PC-9 (cell line): ENCODE measurements at regions not wholly inside any gene's neighbourhood (a gene's known extent, or its start where the extent isn't known, plus 50 kb on each side); places are given as distances from the start of the nearest gene placed in this dataset.
"Not testable (repeated sequence)": the region's sequence is repeated elsewhere in the genome, so short reads cannot be mapped to it uniquely, and the experiment has no call there.

Experiments used
- BruUV-seq: library from RNA; stranded (reverse); fragments of 400-500 nt; replicated peaks from 2 replicates; lab custom pipeline; 2021; lab: Mats Ljungman, UMichigan
- CTCF ChIA-PET: fragments of 300-600 bp; sonication (Branson Sonifier 250); formaldehyde crosslinking; loops from one replicate; lab custom pipeline; 2022; ENCODE audit warnings: antibody characterized with exemption; lab: Charles Lee
- POLR2A ChIA-PET: fragments of 300-600 bp; sonication (Branson Sonifier 250); formaldehyde crosslinking; loops from one replicate; lab custom pipeline; 2022; ENCODE audit warnings: antibody characterized with exemption; ENCODE audit not compliant: unreplicated experiment; lab: Charles Lee
- DNase-seq, 2 experiments: peaks; one replicate each; pipeline versions ENCODE4 v3.0.0 to v3.0.0-alpha.2; 2015 to 2022; ENCODE audit warnings: mixed read lengths in 1 of 2
- H2AFZ ChIP-seq: fragments of 200-600 bp; sonication (generic); 2 replicates; pipeline ENCODE4 v1.8.1; 2017; ENCODE audit warnings: antibody characterized with exemption
- H3F3A ChIP-seq: fragments of 200-600 bp; sonication (generic); 2 replicates; pipeline ENCODE4 v1.8.1; 2017; ENCODE audit warnings: antibody characterized with exemption, mild to moderate bottlenecking, low read depth; ENCODE audit not compliant: insufficient read depth
- H3K27ac ChIP-seq: fragments of 200-600 bp; sonication (generic); 2 replicates; pipeline ENCODE4 v1.6.1; 2016; ENCODE audit warnings: mixed run types
- H3K27me3 ChIP-seq: fragments of 200-600 bp; sonication (generic); 2 replicates; pipeline ENCODE4 v1.6.1; 2016; ENCODE audit warnings: low read depth, mixed run types; ENCODE audit not compliant: insufficient read depth
- H3K36me3 ChIP-seq: fragments of 200-600 bp; sonication (generic); 2 replicates; pipeline ENCODE4 v1.6.1; 2016; ENCODE audit warnings: low read depth, mixed run types
- H3K4me1 ChIP-seq: fragments of 200-600 bp; sonication (generic); replicated peaks from 2 replicates; pipeline ENCODE4 v1.6.1; 2016; ENCODE audit warnings: mixed run types; ENCODE audit not compliant: insufficient read depth
- H3K4me2 ChIP-seq: fragments of 200-600 bp; sonication (generic); 2 replicates; pipeline ENCODE4 v1.6.1; 2017; ENCODE audit warnings: mixed run types
- H3K4me3 ChIP-seq: fragments of 200-600 bp; sonication (generic); 2 replicates; pipeline ENCODE4 v1.6.1; 2016; ENCODE audit warnings: mixed run types
- H3K79me2 ChIP-seq: fragments of 200-600 bp; sonication (generic); 2 replicates; pipeline ENCODE4 v1.6.1; 2017; ENCODE audit warnings: low read depth, mixed run types
- H3K9me2 ChIP-seq: fragments of 200-600 bp; sonication (generic); 2 replicates; pipeline ENCODE4 v1.8.1; 2017; ENCODE audit warnings: mild to moderate bottlenecking; ENCODE audit not compliant: insufficient read depth
- H3K9me3 ChIP-seq: fragments of 200-600 bp; sonication (generic); 2 replicates; pipeline ENCODE4 v1.8.1; 2016; ENCODE audit warnings: low read depth; ENCODE audit not compliant: insufficient read depth
- H4K20me1 ChIP-seq: fragments of 200-600 bp; sonication (generic); 2 replicates; pipeline ENCODE4 v1.8.1; 2017; ENCODE audit not compliant: insufficient read depth
- CTCF ChIP-seq: fragments of 200-600 bp; sonication (generic); conservative IDR thresholded peaks from 2 replicates; pipeline ENCODE4 v1.6.1; 2017; ENCODE audit warnings: mixed run types, antibody characterized with exemption, mild to moderate bottlenecking, moderate library complexity
- EZH2 ChIP-seq: fragments of 200-600 bp; sonication (generic); IDR thresholded peaks from 2 replicates; pipeline ENCODE4 v1.8.0; 2017; ENCODE audit warnings: antibody characterized with exemption, low read depth
- intact Hi-C: fragments of 100-400 bp; cut with micrococcal nuclease; formaldehyde crosslinking; loops from one replicate; pipeline ENCODE4 v1.10.0; 2022; ENCODE audit not compliant: unreplicated experiment

GRCh38 chr20:60789399-60789798 lies 462.7 kb upstream of the CDH4 start:
- POLR2A ChIA-PET = no interaction called here
- no peaks in the 10 kb centered on the region for H3K9me3 ChIP-seq
- no peaks in the 10 kb centered on the region for H3K79me2 ChIP-seq
- no peak overlapping the region for H3K4me3 ChIP-seq
- TF ChIP-seq EZH2 (no peak), CTCF (no peak)
- H3K36me3 ChIP-seq = no peaks in the 10 kb centered on the region
- CTCF ChIA-PET = no interaction called here
- no peaks in the 10 kb centered on the region for H3K9me2 ChIP-seq
- no TSS peak for BruUV-seq
- intact Hi-C loops = no loop called here
- no peaks in the 10 kb centered on the region for H3F3A ChIP-seq
- H3K27ac ChIP-seq = no peak overlapping the region
- H3K4me2 ChIP-seq = no peak overlapping the region
- no peak overlapping the region for H2AFZ ChIP-seq
- no peaks in the 10 kb centered on the region for H4K20me1 ChIP-seq
- no peak for DNase-seq
- H3K27me3 ChIP-seq = peaks cover 63% of the 10 kb centered on the region
- H3K4me1 ChIP-seq = no peaks in the 10 kb centered on the region

- DNase-seq, H3K36me3 ChIP-seq, H3K4me2 ChIP-seq, intact Hi-C loops, H3K9me2 ChIP-seq, H4K20me1 ChIP-seq, H3F3A ChIP-seq, H3K79me2 ChIP-seq, CTCF ChIA-PET, BruUV-seq, H3K9me3 ChIP-seq, H3K4me1 ChIP-seq, H2AFZ ChIP-seq, H3K4me3 ChIP-seq, H3K27ac ChIP-seq, POLR2A ChIA-PET: not testable (repeated sequence)
- H3K27me3 ChIP-seq = peaks cover 62% of the 10 kb centered on the region
Measured at GRCh38 chr20:60790339-60790738, 461.7 kb upstream of the CDH4 start.

- POLR2A ChIA-PET = interaction anchor here (0.7 kb wide), 1 partner anchor 144 kb away, joined by 7 read pairs; no protein-coding TSS in a partner anchor
- no peak for DNase-seq
- Histone ChIP-seq H3K9me3 (no peaks in the 10 kb centered on the region), H4K20me1 (no peaks in the 10 kb centered on the region), H3K4me1 (no peaks in the 10 kb centered on the region), H2AFZ (no peak overlapping the region), H3K4me3 (no peak overlapping the region), H3F3A (no peaks in the 10 kb centered on the region), H3K36me3 (no peaks in the 10 kb centered on the region), H3K4me2 (no peak overlapping the region), H3K79me2 (no peaks in the 10 kb centered on the region), H3K27me3 (peaks cover 65% of the 10 kb centered on the region), H3K27ac (no peak overlapping the region), H3K9me2 (no peaks in the 10 kb centered on the region)
- no TSS peak for BruUV-seq
- TF ChIP-seq CTCF = no peak
- no peak for TF ChIP-seq EZH2
- CTCF ChIA-PET = no interaction called here
- intact Hi-C loops = no loop called here
Measured at GRCh38 chr20:60791823-60792222, 460.2 kb upstream of the CDH4 start.

GRCh38 chr20:60792941-60793340 lies 459.1 kb upstream of the CDH4 start:
- Histone ChIP-seq H2AFZ (no peak overlapping the region), H3K27ac (no peak overlapping the region), H3K79me2 (no peaks in the 10 kb centered on the region), H3K4me3 (no peak overlapping the region), H3F3A (no peaks in the 10 kb centered on the region), H4K20me1 (no peaks in the 10 kb centered on the region), H3K4me2 (no peak overlapping the region), H3K36me3 (no peaks in the 10 kb centered on the region), H3K4me1 (no peaks in the 10 kb centered on the region), H3K9me2 (no peaks in the 10 kb centered on the region), H3K27me3 (peaks cover 75% of the 10 kb centered on the region), H3K9me3 (no peaks in the 10 kb centered on the region)
- ChIA-PET CTCF (no interaction called here), POLR2A (no interaction called here)
- BruUV-seq = no TSS peak
- no peak for DNase-seq
- no peak for TF ChIP-seq EZH2
- no peak for TF ChIP-seq CTCF
- intact Hi-C loops = no loop called here
